ENCODE measurements at regions not wholly inside any gene's neighbourhood (a gene's known extent, or its start where the extent isn't known, plus 50 kb on each side); places are given as distances from the start of the nearest gene placed in this dataset.

GRCh38 chr10:61828034-61828433 lies 73.5 kb upstream of the ARID5B start:
- no peak overlapping the region for H3K4me3 ChIP-seq (ENCODE audit: low read depth, low read length)
- no peak for TF ChIP-seq CTCF (conservative IDR thresholded peaks at IDR 0.05; ENCODE audit: low read depth, low read length)
- DNase-seq (ENCODE audit: low read depth) = no peak

GRCh38 chr10:61828788-61829187 lies 72.7 kb upstream of the ARID5B start:
- TF ChIP-seq CTCF (conservative IDR thresholded peaks at IDR 0.05; ENCODE audit: low read depth, low read length) = no peak
- no peak overlapping the region for H3K4me3 ChIP-seq (ENCODE audit: low read depth, low read length)
- DNase-seq (ENCODE audit: low read depth) = no peak

DNA sequence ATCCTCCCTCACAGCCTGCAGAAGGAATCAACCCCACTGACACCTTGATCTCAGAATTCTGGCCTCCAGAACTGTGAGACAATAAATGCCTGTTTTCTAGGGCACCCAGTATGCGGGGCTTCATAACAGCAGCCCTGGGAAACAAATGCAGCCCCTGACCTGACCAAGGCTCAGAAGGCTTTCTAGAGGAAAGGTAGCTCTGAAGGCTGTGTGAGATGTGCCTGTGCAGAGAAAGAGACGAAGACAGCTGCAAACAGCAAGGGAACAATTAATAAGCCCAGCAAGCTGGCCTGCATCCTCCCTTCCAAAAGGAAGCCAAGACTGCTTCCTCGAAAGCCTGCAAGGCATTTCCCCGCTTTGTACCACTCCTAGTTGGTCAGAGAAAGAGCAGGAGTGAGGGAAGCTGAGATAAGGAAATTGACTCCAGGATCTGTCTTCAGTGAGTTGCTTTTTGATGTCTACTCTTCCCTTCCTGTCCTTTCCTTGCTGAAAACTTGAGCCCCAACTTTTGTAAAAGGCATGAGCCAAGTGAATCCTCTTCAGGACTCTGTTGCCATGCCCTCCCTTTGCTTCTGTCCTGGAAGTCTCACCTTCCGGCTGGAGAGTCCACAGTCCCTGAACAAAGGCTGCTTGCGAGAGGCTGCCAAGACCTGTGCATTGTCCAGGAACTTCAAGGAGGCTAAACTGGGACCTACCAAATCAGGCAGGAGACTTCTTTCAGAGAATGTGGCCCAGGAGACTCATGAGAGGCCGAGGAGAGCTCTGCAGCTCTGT lies 71.2 kb upstream of the ARID5B start:
- H3K4me3 ChIP-seq (ENCODE audit: low read depth, low read length) = no peak overlapping the region
- DNase-seq (ENCODE audit: low read depth) = no peak
- TF ChIP-seq CTCF (conservative IDR thresholded peaks at IDR 0.05; ENCODE audit: low read depth, low read length) = no peak

DNA sequence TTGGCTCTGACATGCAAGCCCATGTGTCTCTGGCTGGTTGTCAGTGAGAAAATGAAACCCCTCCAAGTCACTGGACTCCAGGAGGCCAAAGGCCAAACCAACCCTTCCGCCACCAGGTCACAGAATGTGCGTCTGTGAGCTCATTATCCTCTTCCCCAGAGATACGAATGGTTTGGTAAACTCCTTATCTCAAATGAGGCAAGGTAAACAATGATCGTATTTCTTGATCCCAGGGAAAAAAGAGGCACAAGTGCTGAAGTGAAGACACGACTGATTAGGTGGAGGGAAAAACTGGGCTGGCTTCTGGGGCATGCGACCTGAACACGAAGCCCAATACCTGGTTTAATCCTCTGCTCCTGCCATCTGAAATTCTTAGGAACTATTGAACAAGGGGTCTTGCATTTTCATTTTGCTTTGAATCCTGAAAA lies 70.6 kb upstream of the ARID5B start:
- no peak for DNase-seq (ENCODE audit: low read depth)
- TF ChIP-seq CTCF (conservative IDR thresholded peaks at IDR 0.05; ENCODE audit: low read depth, low read length) = no peak
- H3K4me3 ChIP-seq (ENCODE audit: low read depth, low read length) = no peak overlapping the region

GRCh38 chr10:61832866-61833481 lies 68.5 kb upstream of the ARID5B start:
- H3K4me3 ChIP-seq (ENCODE audit: low read depth, low read length) = no peak overlapping the region
- DNase-seq (ENCODE audit: low read depth) = no peak
- TF ChIP-seq CTCF (conservative IDR thresholded peaks at IDR 0.05; ENCODE audit: low read depth, low read length) = no peak

DNA sequence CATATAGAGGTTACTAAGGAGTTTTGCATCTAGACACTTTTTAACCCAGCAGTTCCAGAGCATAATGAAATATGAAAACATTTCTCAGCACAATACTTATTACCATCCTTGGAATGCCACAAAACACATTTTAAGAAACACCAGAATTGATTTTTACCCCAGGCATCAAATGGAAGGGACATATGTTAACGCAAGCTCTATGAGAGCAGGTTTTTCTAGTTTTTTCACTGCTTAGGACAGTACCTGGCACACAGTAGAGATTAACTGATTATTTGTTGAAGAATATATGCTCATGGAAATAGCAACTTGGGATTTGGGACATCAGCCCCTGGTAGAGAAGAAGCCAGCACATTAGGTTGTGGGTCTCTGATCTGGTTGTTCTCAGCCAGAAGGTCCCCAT lies 67.0 kb upstream of the ARID5B start:
- no peak for TF ChIP-seq CTCF (conservative IDR thresholded peaks at IDR 0.05; ENCODE audit: low read depth, low read length)
- H3K4me3 ChIP-seq (ENCODE audit: low read depth, low read length) = no peak overlapping the region
- DNase-seq (ENCODE audit: low read depth) = no peak

Measured in epithelial cell of proximal tubule (primary cell).